T-helper 17 cell (primary cell): ENCODE measurements at regions not wholly inside any gene's neighbourhood (a gene's known extent, or its start where the extent isn't known, plus 50 kb on each side); places are given as distances from the start of the nearest gene placed in this dataset.

Experiments
- ATAC-seq: fragments of 150-1000 bp; cut with Tn5 transposase; 2 replicates; pipeline ENCODE4 v1.10.0; 2021; ENCODE audit warnings: mild to moderate bottlenecking, moderate library complexity
- DNase-seq, 3 donors: peaks; one replicate each; pipeline versions ENCODE4 v3.0.0 to v3.0.0-alpha.2; 2020 to 2021
- H3K9me3 ChIP-seq: one replicate; pipeline ENCODE4 v1.7.0; 2013; ENCODE audit warnings: low read length, mild to moderate bottlenecking; ENCODE audit not compliant: control insufficient read depth, poor library complexity, severe bottlenecking
- H3K27ac Mint-ChIP-seq: one replicate; pipeline ENCODE4 v1.8.0; 2022; ENCODE audit warnings: mild to moderate bottlenecking, moderate library complexity, mixed read lengths
- H3K27me3 Mint-ChIP-seq: one replicate; pipeline ENCODE4 v1.8.0; 2022; ENCODE audit warnings: mixed read lengths
- H3K36me3 Mint-ChIP-seq: one replicate; pipeline ENCODE4 v1.8.0; 2022; ENCODE audit warnings: low read depth, mixed read lengths
- H3K4me1 Mint-ChIP-seq: one replicate; pipeline ENCODE4 v1.8.0; 2022; ENCODE audit warnings: mild to moderate bottlenecking, mixed read lengths
- H3K4me3 Mint-ChIP-seq: one replicate; pipeline ENCODE4 v1.8.0; 2022; ENCODE audit warnings: mild to moderate bottlenecking, moderate library complexity, mixed read lengths

- H3K4me1 Mint-ChIP-seq = no peaks in the 10 kb centered on the region
- H3K27ac Mint-ChIP-seq = no peak overlapping the region
- no peaks in the 10 kb centered on the region for H3K27me3 Mint-ChIP-seq
- ATAC-seq (no peak), DNase-seq (no peak)
- H3K9me3 ChIP-seq = no peaks in the 10 kb centered on the region
- H3K36me3 Mint-ChIP-seq = no peaks in the 10 kb centered on the region
- no peak overlapping the region for H3K4me3 Mint-ChIP-seq
Measured at GRCh38 chr18:2082676-2083075, 488.6 kb downstream of the METTL4 start.

- Mint-ChIP-seq H3K27me3 (no peaks in the 10 kb centered on the region), H3K4me3 (no peak overlapping the region), H3K36me3 (no peaks in the 10 kb centered on the region), H3K27ac (no peak overlapping the region), H3K4me1 (no peaks in the 10 kb centered on the region)
- ATAC-seq = no peak
- no peaks in the 10 kb centered on the region for H3K9me3 ChIP-seq
- DNase-seq = no peak
Measured at GRCh38 chr18:2083691-2084090, 487.6 kb downstream of the METTL4 start.

DNA sequence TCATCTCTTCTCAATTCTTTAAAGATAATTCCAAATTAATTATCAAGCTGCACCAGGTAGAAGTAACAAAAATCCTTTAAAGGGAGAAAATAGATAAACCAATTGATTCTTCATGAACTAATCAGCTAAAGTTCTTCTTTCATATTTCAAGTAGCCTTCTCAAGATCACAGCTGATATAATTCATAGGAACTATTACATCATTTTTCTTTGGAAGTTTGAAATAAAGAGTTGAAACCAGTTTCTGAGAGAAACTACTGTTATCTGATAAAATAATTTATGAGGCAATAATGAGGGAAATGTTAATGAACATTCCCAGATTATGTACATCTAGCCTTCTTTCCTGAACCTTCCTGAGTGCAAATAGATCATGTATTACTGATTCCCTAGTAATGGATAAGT, 484.9 kb downstream of the METTL4 start:
- Mint-ChIP-seq H3K4me1 (no peaks in the 10 kb centered on the region), H3K27me3 (no peaks in the 10 kb centered on the region)
- no peak for ATAC-seq

GRCh38 chr18:2087877-2088673, 483.2 kb downstream of the METTL4 start:
- ATAC-seq (no peak), DNase-seq (no peak)
- H3K9me3 ChIP-seq = no peaks in the 10 kb centered on the region
- no peak overlapping the region for H3K4me3 Mint-ChIP-seq
- no peak overlapping the region for H3K27ac Mint-ChIP-seq
- no peaks in the 10 kb centered on the region for H3K4me1 Mint-ChIP-seq
- no peaks in the 10 kb centered on the region for H3K27me3 Mint-ChIP-seq
- no peaks in the 10 kb centered on the region for H3K36me3 Mint-ChIP-seq

More for the DNA sequence above, 484.9 kb downstream of the METTL4 start:
- no peaks in the 10 kb centered on the region for H3K36me3 Mint-ChIP-seq
- DNase-seq = no peak
- H3K4me3 Mint-ChIP-seq = no peak overlapping the region
- H3K27ac Mint-ChIP-seq = no peak overlapping the region
- no peaks in the 10 kb centered on the region for H3K9me3 ChIP-seq

GRCh38 chr18:2089396-2089795, 481.9 kb downstream of the METTL4 start:
- no peaks in the 10 kb centered on the region for H3K36me3 Mint-ChIP-seq
- H3K27me3 Mint-ChIP-seq = peaks cover 4% of the 10 kb centered on the region
- no peaks in the 10 kb centered on the region for H3K4me1 Mint-ChIP-seq
- no peak overlapping the region for H3K27ac Mint-ChIP-seq
- H3K9me3 ChIP-seq = no peaks in the 10 kb centered on the region
- ATAC-seq (no peak), DNase-seq (no peak)
- H3K4me3 Mint-ChIP-seq = no peak overlapping the region

- no peaks in the 10 kb centered on the region for H3K9me3 ChIP-seq
- Mint-ChIP-seq H3K27ac (no peak overlapping the region), H3K4me3 (no peak overlapping the region), H3K36me3 (no peaks in the 10 kb centered on the region), H3K27me3 (peaks cover 10% of the 10 kb centered on the region), H3K4me1 (no peaks in the 10 kb centered on the region)
- ATAC-seq = no peak
- DNase-seq = no peak
Measured at GRCh38 chr18:2091937-2092336, 479.4 kb downstream of the METTL4 start.

- H3K27me3 Mint-ChIP-seq = peaks cover 10% of the 10 kb centered on the region
- DNase-seq = no peak
- H3K27ac Mint-ChIP-seq = no peak overlapping the region
- no peaks in the 10 kb centered on the region for H3K9me3 ChIP-seq
- no peaks in the 10 kb centered on the region for H3K36me3 Mint-ChIP-seq
- H3K4me3 Mint-ChIP-seq = no peak overlapping the region
- no peaks in the 10 kb centered on the region for H3K4me1 Mint-ChIP-seq
- ATAC-seq = no peak
Measured at GRCh38 chr18:2096551-2096950, 474.8 kb downstream of the METTL4 start.

GRCh38 chr18:2100694-2101213, 470.6 kb downstream of the METTL4 start:
- Mint-ChIP-seq H3K27ac (no peak overlapping the region), H3K4me1 (peaks cover 2% of the 10 kb centered on the region), H3K4me3 (no peak overlapping the region), H3K36me3 (no peaks in the 10 kb centered on the region), H3K27me3 (no peaks in the 10 kb centered on the region)
- no peaks in the 10 kb centered on the region for H3K9me3 ChIP-seq
- no peak for DNase-seq
- no peak for ATAC-seq

GRCh38 chr18:2102022-2102421, 469.3 kb downstream of the METTL4 start:
- no peak for DNase-seq
- no peak overlapping the region for H3K4me3 Mint-ChIP-seq
- peaks cover 2% of the 10 kb centered on the region for H3K4me1 Mint-ChIP-seq
- no peak for ATAC-seq
- H3K36me3 Mint-ChIP-seq = no peaks in the 10 kb centered on the region
- no peaks in the 10 kb centered on the region for H3K27me3 Mint-ChIP-seq
- no peaks in the 10 kb centered on the region for H3K9me3 ChIP-seq
- no peak overlapping the region for H3K27ac Mint-ChIP-seq

DNA sequence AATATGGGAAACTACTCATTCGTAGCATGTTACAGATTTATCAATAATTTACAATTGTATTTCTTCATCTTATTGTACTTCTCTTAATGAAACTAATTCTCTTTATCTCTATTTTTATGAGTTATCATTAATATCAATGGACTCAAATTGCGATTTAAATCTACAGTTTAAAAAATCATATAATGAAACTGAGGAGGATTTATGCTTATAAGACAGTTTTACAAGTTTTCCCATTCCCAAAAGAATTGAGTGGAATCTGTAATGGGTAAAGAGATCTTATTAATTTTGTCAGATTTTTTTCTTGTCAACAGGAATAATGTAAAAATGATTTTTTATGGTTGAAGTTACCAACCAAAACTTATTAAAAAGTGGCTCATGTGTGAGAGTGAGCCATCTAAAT, 468.0 kb downstream of the METTL4 start:
- Mint-ChIP-seq H3K4me1 (peaks cover 2% of the 10 kb centered on the region), H3K27me3 (no peaks in the 10 kb centered on the region), H3K36me3 (no peaks in the 10 kb centered on the region), H3K27ac (no peak overlapping the region), H3K4me3 (no peak overlapping the region)
- no peak for ATAC-seq
- no peak for DNase-seq
- no peaks in the 10 kb centered on the region for H3K9me3 ChIP-seq

GRCh38 chr18:2104620-2105462, 466.5 kb downstream of the METTL4 start:
- Mint-ChIP-seq H3K4me1 (peaks cover 2% of the 10 kb centered on the region), H3K27me3 (peaks cover 10% of the 10 kb centered on the region), H3K27ac (no peak overlapping the region), H3K4me3 (no peak overlapping the region), H3K36me3 (no peaks in the 10 kb centered on the region)
- DNase-seq (peak; percentile 9 to 27 (median 11)), ATAC-seq (peak; percentile 46)
- H3K9me3 ChIP-seq = no peaks in the 10 kb centered on the region

GRCh38 chr18:2108591-2108990, 462.7 kb downstream of the METTL4 start:
- no peak for DNase-seq
- peaks cover 2% of the 10 kb centered on the region for H3K4me1 Mint-ChIP-seq
- H3K27ac Mint-ChIP-seq = no peak overlapping the region
- peaks cover 31% of the 10 kb centered on the region for H3K27me3 Mint-ChIP-seq
- no peak overlapping the region for H3K4me3 Mint-ChIP-seq
- H3K9me3 ChIP-seq = no peaks in the 10 kb centered on the region
- H3K36me3 Mint-ChIP-seq = no peaks in the 10 kb centered on the region
- ATAC-seq = no peak

DNA sequence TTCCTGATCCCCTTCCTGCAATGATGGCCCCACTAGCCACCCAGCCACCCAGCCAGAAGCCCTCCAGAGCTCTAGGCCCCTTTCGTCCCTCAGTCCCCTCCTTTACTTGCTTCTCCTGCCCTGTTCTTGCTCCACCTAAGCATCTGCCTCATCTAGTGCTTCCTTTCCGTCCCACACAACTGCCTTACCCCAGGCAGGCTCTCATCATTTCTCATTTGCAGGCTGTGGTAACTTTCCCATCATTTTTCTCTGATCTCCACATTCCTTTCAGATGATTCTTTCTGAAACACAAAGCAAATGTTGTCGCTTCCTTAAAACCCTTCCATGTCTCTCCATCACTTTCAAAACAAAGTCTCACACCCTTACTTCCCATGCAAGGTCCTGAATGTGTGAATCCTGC, 459.8 kb downstream of the METTL4 start:
- Mint-ChIP-seq H3K4me3 (no peak overlapping the region), H3K36me3 (no peaks in the 10 kb centered on the region), H3K4me1 (no peaks in the 10 kb centered on the region), H3K27me3 (peaks cover 45% of the 10 kb centered on the region), H3K27ac (no peak overlapping the region)
- no peaks in the 10 kb centered on the region for H3K9me3 ChIP-seq
- ATAC-seq (no peak), DNase-seq (no peak)
